ENCODE measurements at regions not wholly inside any gene's neighbourhood (a gene's known extent, or its start where the extent isn't known, plus 50 kb on each side); places are given as distances from the start of the nearest gene placed in this dataset.
"Not testable (repeated sequence)": the region's sequence is repeated elsewhere in the genome, so short reads cannot be mapped to it uniquely, and the experiment has no call there.

DNA sequence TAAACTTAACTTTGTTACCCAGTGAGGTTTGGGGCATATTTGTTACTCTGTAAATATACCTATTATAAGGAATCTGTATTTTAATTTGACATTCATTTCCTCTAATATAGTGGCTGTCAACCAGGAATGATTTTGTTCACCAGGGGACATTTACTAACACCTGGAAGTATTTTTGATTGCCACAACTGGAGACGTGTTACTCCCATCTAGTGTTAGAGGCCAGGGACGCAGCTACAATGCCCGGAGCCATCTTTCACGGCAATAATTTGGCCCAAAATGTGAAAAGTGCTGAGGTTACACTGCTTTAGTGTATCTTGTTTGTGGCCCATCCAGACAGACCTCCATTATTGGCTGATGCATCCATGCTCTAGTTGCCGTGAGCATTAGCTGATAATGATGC is 881.3 kb upstream of the ATXN7L3B start:
- intact Hi-C loops (cut with DNase I; ENCODE audit: low total_unique reads), result no loop called here
- Histone ChIP-seq H3K4me1 (no peaks in the 10 kb centered on the region), H3K36me3 (no peaks in the 10 kb centered on the region)

DNA sequence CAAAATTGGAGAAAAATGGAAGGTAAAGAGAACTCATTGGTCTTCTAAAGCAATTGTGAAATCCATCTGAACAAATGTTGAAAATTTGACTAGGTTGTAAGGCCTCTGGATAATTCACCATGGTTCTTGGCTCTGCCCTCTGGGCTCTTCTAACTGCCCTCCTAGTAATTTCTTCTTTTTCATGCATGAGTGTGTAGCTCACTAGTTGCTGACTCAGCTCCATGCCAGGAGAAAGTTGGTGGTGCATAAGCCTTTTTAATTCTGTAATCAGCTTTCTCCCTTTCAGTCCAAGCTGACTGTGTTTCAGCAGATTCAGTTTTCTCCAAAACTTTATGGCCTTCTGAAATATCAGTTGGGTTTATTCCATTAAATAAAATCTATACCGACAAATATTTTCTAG is 877.8 kb upstream of the ATXN7L3B start:
- intact Hi-C loops (cut with DNase I; ENCODE audit: low total_unique reads), result no loop called here
- peaks cover 0 to 5% (median 0%) of the 10 kb centered on the region in 8 donors for H3K9me3 ChIP-seq
- 67 to 93% (median 81%) methylated on average over 1 of the region's 1 CpG for WGBS, 5 donors
- TF ChIP-seq POLR2A (IDR thresholded peaks at IDR 0.05), result no peak
- TF ChIP-seq, protein P1, sequence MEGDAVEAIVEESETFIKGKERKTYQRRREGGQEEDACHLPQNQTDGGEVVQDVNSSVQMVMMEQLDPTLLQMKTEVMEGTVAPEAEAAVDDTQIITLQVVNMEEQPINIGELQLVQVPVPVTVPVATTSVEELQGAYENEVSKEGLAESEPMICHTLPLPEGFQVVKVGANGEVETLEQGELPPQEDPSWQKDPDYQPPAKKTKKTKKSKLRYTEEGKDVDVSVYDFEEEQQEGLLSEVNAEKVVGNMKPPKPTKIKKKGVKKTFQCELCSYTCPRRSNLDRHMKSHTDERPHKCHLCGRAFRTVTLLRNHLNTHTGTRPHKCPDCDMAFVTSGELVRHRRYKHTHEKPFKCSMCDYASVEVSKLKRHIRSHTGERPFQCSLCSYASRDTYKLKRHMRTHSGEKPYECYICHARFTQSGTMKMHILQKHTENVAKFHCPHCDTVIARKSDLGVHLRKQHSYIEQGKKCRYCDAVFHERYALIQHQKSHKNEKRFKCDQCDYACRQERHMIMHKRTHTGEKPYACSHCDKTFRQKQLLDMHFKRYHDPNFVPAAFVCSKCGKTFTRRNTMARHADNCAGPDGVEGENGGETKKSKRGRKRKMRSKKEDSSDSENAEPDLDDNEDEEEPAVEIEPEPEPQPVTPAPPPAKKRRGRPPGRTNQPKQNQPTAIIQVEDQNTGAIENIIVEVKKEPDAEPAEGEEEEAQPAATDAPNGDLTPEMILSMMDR (IDR thresholded peaks at IDR 0.05 in 8 of 11, conservative IDR thresholded peaks at IDR 0.05 in 3 of 11), result no peak
- no peak for TF ChIP-seq POLR2AphosphoS5 (IDR thresholded peaks at IDR 0.05)
- no peaks in the 10 kb centered on the region for H3K36me3 ChIP-seq
- no peak overlapping the region for H3K27ac ChIP-seq
- no peaks in the 10 kb centered on the region for H3K4me1 ChIP-seq
- H3K27me3 ChIP-seq (replicated peaks in 1 of 7), result no peaks in the 10 kb centered on the region
- DNase-seq, result no peak
- no peak overlapping the region for H3K4me3 ChIP-seq

More for the DNA sequence above, 881.3 kb upstream of the ATXN7L3B start:
- Histone ChIP-seq H3K9me3 (peaks cover 0 to 33% (median 24%) of the 10 kb centered on the region in 8 donors), H3K27ac (no peak overlapping the region), H3K27me3 (replicated peaks in 1 of 7) (no peaks in the 10 kb centered on the region), H3K4me3 (no peak overlapping the region)
- DNase-seq, result no peak
- TF ChIP-seq, protein P1 (IDR thresholded peaks at IDR 0.05 in 8 of 11, conservative IDR thresholded peaks at IDR 0.05 in 3 of 11), result no peak
- TF ChIP-seq POLR2A (IDR thresholded peaks at IDR 0.05) (no peak), POLR2AphosphoS5 (IDR thresholded peaks at IDR 0.05) (no peak)
- WGBS, 5 donors, result 67 to 86% (median 70%) methylated on average over 5 of the region's 5 CpGs

DNA sequence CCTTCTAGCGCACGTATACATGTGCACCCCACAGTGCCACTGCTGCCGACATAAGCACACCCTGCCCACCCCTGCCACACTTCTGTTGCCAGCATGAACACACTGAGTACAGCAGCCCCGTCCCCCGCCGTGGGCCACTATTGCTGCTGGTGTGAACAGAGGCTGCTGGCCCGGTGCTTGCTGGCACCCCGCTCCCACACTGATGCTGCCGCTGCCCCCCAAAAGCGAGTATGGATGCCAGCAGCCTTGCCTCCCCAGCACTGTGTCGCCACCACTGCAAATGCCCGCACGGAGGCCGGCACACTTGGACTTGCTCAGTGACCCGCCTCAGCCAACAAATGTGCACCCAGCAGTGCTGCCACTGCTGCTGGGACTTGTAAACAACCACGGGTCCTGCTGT is 872.4 kb upstream of the ATXN7L3B start:
- no peak for DNase-seq
- Histone ChIP-seq H3K36me3 (no peaks in the 10 kb centered on the region), H3K9me3 (peaks cover 0 to 5% (median 0%) of the 10 kb centered on the region in 8 donors), H3K27ac (no peak overlapping the region), H3K27me3 (replicated peaks in 1 of 7) (no peaks in the 10 kb centered on the region), H3K4me1 (no peaks in the 10 kb centered on the region), H3K4me3 (no peak overlapping the region)
- intact Hi-C loops (cut with DNase I; ENCODE audit: low total_unique reads), result no loop called here
- TF ChIP-seq, protein P1 (IDR thresholded peaks at IDR 0.05 in 8 of 11, conservative IDR thresholded peaks at IDR 0.05 in 3 of 11), result no peak
- no peak for TF ChIP-seq POLR2A (IDR thresholded peaks at IDR 0.05)
- TF ChIP-seq POLR2AphosphoS5 (IDR thresholded peaks at IDR 0.05), result no peak
- 89 to 96% (median 91%) methylated on average over 15 to 16 of the region's 16 CpGs for WGBS, 5 donors

DNA sequence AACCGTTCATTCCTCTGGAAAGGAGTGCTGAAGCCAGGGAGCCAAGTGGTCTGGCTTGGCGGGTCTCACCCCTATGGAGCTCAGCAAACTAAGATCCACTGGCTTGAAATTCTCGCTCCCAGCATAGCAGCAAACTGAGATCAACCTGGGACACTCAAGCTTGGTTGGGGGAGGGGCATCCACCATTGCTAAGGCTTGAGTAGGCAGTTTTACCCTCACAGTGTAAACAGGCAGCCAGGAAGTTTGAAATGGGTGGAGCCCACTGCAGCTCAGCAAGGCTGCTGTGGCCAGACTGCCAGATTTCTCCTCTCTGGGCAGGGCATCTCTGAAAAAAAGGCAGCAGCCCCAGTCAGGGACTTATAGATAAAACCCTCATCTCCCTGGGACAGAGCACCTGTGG is 866.1 kb upstream of the ATXN7L3B start:
- H3K27ac ChIP-seq; H3K9me3 ChIP-seq; DNase-seq; H3K4me1 ChIP-seq; H3K27me3 ChIP-seq (replicated peaks in 1 of 7); H3K4me3 ChIP-seq; intact Hi-C loops (cut with DNase I; ENCODE audit: low total_unique reads); H3K36me3 ChIP-seq: not testable (repeated sequence)
- WGBS, 5 donors, result 69 to 87% (median 79%) methylated on average over 3 of the region's 3 CpGs

Measured in spleen (tissue), 11 donors.